NCI-H524 treated with DMSO at 0.1 percent for 48 hours (cell line): ENCODE measurements at regions not wholly inside any gene's neighbourhood (a gene's known extent, or its start where the extent isn't known, plus 50 kb on each side); places are given as distances from the start of the nearest gene placed in this dataset.
"Not testable (repeated sequence)": the region's sequence is repeated elsewhere in the genome, so short reads cannot be mapped to it uniquely, and the experiment has no call there.

Experiments used
- DNase-seq: peaks from one replicate; lab custom pipeline; 2025; lab: John Stamatoyannopoulos, UW

GRCh38 chr22:49349181-49349835, 478.4 kb downstream of the BRD1 start:
- no peak for DNase-seq

GRCh38 chr22:49348631-49349030, 479.0 kb downstream of the BRD1 start:
- DNase-seq = no peak

- no peak for DNase-seq
These were observed 480.3 kb downstream of the BRD1 start for GRCh38 chr22:49347376-49347775.

GRCh38 chr22:49345896-49346295, 481.8 kb downstream of the BRD1 start:
- no peak for DNase-seq

GRCh38 chr22:49344656-49345055, 483.0 kb downstream of the BRD1 start:
- no peak for DNase-seq

GRCh38 chr22:49344161-49344560, 483.5 kb downstream of the BRD1 start:
- DNase-seq = no peak

GRCh38 chr22:49340406-49340805, 487.3 kb downstream of the BRD1 start:
- DNase-seq = no peak

GRCh38 chr22:49336483-49336882, 491.2 kb downstream of the BRD1 start:
- DNase-seq = not testable (repeated sequence)

GRCh38 chr22:49334976-49335375, 492.7 kb downstream of the BRD1 start:
- no peak for DNase-seq

GRCh38 chr22:49334449-49334789, 493.3 kb downstream of the BRD1 start:
- DNase-seq = no peak

GRCh38 chr22:49333206-49333605, 494.5 kb downstream of the BRD1 start:
- no peak for DNase-seq

- no peak for DNase-seq
These were observed 495.0 kb downstream of the BRD1 start for GRCh38 chr22:49332691-49333090.

- DNase-seq = no peak
These were observed 495.8 kb downstream of the BRD1 start for GRCh38 chr22:49331878-49332277.

- DNase-seq = no peak
These were observed 496.4 kb downstream of the BRD1 start for GRCh38 chr22:49331223-49331815.

GRCh38 chr22:49330421-49331222, 497.1 kb downstream of the BRD1 start:
- no peak for DNase-seq

GRCh38 chr22:49329636-49330035, 498.0 kb downstream of the BRD1 start:
- DNase-seq = no peak

GRCh38 chr22:49328630-49329405, 498.9 kb downstream of the BRD1 start:
- DNase-seq = no peak

- no peak for DNase-seq
These were observed 499.6 kb downstream of the BRD1 start for GRCh38 chr22:49328118-49328475.

- no peak for DNase-seq
These were observed 500.1 kb downstream of the BRD1 start for GRCh38 chr22:49327411-49328117.

- DNase-seq = no peak
These were observed 501.1 kb downstream of the BRD1 start for GRCh38 chr22:49326558-49326957.

GRCh38 chr22:49325531-49326395, 501.9 kb downstream of the BRD1 start:
- DNase-seq = no peak
